ENCODE measurements at regions not wholly inside any gene's neighbourhood (a gene's known extent, or its start where the extent isn't known, plus 50 kb on each side); places are given as distances from the start of the nearest gene placed in this dataset.
"Not testable (repeated sequence)": the region's sequence is repeated elsewhere in the genome, so short reads cannot be mapped to it uniquely, and the experiment has no call there.

DNA sequence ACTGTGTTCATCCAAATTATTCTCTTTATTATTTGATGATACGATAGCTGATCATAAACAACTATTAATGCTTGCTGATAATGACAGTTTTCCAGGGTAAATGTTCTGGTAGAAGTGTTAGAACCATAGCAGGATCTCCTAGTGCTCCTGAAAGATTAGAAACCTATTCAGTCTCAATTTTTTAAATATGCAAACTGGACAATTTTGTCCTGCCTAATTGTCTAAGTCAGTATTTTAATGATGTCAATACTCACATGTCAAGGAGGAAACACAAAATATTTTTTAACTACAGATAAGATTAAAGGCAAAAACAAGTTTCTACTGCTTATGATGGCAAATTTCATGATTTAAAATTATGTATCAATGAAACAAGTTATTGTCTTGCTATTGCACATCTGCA is 233.9 kb downstream of the RFPL4B start:
- no peak for DNase-seq

DNA sequence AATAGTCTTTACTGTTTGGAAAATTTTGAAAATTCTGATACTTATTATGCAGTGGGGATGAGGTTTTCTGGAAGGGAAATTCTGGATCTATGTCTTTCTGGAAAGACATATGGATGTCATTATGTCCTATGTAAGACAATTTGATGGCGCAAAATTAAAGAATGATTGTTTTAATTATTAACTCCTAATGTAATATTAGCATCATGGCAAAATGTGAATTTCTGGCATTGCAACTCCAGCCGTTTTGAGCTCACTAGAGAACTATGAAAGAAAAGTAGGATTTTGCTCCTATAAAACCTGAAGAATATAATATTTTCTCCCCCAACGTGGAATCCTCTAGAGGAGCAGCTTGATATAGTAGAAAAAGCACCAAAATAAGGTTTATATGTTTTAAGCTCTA is 243.2 kb downstream of the RFPL4B start:
- DNase-seq = no peak

DNA sequence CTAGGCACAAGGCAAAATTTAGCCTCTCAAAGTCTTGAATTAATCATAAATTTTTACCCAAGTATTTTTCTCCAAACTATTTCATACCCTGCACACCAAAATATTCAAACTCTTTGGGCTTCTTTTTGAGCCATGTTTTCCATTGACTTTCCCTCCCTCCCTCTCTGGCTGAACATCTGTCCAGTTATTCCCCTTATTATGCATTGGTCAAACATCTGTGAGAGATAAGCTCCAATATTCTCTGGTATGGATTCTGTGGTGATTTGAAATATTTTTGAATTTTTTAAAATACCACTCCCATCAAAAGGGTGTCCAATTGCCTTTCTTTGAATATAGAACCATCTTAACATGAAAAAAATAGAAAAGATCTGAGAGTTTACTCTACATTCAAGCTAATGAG is 244.2 kb downstream of the RFPL4B start:
- no peak for DNase-seq

DNA sequence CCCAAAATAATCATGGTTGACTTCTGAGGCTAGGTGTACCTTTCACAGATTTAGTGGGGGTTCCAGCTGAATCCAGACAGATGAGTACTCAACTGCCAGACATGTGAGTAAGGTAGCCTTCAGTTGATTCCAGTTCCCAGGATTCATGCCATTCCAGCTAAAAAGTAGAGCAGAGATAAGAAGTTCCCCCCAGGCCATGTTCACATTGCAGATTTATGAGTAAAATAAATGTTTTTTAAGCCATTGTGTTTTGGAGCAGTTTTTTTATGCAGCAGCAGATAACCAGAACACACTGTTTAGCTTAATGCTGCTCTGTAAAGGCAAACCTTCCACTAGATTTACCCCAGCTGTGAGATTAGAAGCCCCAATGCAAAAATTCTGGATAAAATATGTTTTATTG is 245.0 kb downstream of the RFPL4B start:
- no peak for DNase-seq

DNA sequence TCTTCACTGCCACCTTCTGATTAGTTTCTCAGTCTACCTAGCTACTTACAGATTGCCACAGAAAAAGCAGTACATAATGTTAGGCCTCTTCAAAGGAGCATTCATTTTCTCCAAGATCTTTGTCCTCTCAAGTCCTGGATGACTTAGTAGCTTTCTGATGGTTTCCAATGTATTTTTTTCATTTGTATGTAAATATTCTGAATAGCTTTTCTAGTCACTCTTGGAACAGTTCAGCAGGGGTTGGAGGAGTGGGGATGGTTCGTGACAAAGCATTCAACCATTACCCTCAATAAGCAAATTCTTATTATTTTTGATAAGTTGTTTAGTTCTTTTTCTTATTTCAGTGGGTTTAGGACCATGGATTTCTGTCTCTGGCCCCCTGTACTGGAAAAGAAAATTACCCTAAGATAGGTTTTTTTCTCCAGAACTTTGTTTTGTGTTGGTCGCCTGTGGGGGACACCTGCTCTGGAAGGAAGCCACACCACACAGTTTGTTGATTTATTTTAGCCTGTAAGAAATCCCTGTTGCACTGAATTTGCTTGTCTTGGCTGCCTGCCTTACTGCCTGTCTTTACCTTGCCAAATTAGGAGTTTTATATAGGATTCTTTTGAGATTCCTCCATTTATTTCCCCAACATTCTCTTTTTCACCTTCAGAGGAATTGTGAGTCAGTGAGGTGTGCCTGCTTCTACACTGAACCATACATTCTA is 247.9 kb downstream of the RFPL4B start:
- no peak for DNase-seq

DNA sequence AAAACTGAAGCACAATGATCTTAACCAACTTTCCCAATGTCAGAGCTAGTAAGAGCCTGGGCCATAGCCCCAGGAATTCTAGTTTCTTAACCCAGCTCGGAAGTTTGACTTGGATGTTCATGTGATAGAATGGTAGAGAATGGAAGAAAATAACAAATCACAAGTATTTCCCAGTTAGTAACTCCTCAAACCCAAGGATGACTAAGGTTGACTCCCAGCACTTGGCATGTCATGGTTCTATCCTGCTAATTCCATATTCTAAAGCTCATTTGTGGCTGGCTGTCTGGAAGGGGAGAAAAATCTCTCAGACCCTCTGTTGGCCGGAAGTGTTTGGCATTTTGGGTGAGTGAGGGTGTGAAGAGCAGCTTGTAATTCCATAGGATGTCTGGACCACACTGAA is 248.7 kb downstream of the RFPL4B start:
- no peak for DNase-seq

DNA sequence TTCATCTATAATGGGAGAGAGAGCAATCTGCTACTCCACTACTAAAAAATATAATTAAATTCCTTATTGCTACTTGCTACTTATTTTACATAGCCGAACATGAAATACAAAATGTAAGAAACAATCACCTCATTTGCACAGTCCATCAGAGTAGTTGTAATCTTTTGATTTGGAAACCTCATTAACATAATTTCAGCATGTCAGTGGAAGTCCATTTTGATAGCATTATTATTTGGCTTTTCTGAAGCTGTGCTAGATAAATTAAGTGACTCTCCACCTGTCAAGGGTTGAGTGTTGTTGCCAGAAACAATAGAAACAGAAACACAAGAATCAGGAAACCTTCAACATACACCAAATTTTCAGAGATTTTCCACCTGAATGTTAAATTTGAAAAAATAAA is 250.0 kb downstream of the RFPL4B start:
- no peak for DNase-seq

DNA sequence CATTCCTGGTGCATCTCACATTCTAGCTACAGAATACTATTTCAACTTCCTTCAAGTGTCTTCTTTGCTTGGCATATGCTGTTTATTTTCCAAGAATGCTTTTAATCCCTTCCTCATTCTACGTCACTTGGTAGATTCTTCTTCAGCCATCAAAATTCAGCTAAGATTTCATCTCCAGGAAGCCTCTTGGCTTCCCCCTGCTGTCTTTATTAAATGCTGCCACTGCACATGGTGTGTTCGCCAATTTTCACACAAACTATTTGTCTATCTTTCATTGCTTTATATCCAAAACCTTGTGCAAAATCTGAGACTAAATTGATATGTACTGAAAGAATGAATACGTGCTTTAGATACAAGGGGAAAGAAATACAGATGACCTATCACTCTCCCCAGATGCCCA is 253.0 kb downstream of the RFPL4B start:
- no peak for DNase-seq

DNA sequence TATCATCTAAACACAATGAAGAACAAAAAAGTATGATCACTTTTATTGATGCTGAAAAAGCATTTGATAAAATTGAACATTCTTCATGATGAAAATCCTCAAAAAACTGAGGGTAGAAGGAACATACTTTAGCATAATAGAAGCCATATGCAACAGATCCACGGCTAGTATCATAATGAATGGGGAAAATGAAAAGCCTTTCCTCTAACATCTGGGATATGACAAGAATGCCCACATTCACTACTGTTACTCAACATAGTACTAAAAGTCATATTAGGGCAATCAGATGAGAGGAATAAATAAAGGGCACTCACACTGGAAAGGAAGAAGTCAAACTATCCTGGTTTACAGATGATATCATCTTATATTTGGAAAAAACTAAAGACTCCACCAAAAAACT is 256.6 kb downstream of the RFPL4B start:
- DNase-seq = no peak

DNA sequence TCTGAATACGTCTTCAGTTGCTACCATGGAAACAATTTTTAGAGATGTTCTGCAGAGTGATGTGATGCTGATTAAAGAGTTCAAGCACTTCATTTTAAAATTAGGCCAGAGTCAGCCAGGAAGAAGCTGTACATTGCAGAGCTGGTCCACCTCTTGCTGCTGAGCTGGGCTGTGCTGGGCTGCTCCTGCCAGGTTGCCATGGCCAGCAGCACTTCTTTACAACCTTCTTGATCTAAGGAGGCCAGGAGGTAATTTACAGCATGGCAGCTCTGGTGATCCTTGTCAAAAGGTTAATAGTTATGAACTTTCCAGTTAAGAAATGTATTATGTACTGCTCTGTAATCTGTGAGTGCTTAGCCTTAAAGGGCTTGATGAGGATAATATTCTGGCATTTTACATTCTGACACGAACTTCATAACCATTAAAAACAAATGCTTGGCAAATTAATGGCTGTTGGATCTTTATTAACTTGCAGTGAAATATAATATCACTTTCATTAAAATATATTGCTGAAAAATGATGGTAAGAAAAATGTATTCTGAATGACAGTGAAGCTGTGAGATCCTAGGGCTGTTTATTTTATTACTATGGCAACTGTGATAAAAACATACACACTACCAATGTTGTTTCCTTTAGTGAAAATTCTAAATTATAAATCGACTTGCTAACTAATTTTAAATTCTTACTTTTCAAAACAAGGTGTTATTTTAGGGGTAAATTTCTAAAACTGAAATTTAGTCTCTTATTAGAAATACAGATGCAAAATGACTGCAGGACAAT is 259.7 kb downstream of the RFPL4B start:
- no peak for DNase-seq

DNA sequence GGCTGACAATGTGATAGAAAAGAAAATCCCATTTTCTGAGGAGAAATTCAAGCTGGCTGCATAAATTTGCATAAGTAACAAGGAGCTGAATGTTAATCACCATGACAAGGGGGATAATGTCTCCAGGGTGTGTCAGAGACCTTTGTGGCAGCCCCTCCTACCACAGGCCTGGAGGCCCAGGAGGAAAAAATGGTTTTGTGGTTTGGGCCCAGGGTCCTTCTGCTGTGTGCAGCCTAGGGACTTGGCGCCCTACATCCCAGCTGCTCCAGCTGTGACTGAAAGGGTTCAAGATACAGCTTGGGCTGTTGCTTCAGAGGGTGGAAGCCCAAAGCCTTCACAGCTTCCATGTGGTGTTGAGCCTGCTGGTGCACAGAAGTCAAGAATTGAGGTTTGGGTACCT is 261.8 kb downstream of the RFPL4B start:
- not testable (repeated sequence) for DNase-seq

DNA sequence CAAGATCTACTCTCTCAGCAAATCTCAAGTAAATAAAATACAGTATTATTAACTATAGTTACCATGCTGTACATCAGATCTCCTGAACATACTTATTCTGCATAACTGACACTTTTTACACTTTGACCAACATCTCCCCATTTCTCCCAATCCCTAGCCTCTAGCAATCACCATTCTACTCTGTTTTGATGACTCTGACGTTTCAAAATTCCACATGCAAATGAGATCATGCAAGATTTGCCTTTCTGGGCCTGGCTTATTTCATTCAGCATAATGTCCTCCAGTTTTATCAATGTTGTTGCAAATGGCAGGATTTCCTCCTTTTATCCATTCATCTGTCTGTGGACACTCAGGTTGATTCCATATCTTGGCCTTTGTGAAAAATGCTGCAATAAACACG is 266.3 kb downstream of the RFPL4B start:
- DNase-seq = no peak

DNA sequence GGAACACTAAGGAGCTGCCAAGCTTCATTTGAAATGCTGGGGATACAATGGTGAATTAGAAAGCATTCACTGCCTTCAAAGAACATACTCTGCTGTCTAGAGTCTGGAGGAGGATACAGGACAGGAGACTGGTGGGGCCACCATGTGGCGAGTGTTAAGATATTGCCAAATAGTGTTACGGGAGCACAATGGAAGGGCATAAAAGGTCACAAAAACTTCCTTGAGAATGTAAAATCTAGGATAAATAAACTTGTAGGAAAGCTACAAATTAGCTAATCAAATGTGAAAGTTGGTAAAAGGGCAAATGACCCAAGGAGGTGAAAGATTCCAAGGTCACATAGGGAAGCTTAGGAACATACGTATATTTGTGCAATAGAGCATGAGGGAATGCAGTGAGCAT is 271.7 kb downstream of the RFPL4B start:
- DNase-seq = peak in 2 of 14 donors; percentile 2

DNA sequence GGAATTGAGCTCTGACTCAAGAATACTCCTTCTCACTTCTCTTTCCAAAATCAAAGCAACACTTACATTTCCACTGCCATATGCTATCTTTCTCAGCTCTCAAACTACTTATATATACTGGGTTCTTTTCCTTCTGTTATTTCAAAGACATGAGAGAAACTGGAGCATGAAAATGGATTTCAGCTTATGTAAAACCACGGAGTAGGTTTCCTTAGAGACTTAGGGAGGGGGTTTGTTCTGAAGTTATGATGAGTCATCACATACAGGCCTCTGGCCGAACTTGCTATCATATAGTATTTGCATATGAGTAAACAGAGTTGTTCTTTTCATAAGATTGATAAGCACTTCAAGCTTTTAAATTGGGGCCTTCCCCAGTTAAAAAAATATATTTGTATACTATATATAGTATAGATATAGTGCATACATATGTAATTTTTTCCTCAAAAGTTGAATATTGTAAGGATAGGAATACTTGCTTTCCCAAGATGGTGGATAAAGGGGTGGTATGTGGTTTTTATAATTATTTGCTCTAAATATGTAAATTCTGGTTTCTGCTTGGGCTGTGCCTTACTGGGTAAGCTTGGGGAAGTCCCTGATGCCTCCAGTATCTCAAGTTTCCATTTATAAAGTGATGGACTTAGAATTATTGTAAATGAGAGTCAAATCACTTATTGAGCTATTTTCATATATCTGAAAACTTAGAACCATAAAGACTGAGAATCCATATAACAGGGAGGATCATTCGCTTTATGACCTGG is 273.9 kb downstream of the RFPL4B start:
- no peak for DNase-seq

DNA sequence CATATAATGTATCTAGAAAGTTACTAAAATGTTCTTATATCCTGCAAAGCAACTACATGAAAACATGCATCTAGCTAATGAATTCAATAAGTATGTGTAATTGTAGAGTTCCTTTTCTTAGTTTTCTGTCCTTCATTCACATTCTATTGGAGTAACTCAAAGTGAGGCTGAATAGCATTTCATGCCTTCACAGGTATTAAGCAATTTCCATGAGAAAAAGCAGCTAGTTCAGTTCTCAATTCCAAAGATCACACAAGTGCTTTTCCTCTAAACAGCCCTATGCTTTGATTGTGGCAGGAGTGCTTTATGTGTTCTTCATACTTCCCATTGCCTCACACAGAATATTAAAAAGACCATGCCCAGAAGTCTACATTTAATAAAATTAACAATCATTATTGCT is 274.9 kb downstream of the RFPL4B start:
- no peak for DNase-seq

DNA sequence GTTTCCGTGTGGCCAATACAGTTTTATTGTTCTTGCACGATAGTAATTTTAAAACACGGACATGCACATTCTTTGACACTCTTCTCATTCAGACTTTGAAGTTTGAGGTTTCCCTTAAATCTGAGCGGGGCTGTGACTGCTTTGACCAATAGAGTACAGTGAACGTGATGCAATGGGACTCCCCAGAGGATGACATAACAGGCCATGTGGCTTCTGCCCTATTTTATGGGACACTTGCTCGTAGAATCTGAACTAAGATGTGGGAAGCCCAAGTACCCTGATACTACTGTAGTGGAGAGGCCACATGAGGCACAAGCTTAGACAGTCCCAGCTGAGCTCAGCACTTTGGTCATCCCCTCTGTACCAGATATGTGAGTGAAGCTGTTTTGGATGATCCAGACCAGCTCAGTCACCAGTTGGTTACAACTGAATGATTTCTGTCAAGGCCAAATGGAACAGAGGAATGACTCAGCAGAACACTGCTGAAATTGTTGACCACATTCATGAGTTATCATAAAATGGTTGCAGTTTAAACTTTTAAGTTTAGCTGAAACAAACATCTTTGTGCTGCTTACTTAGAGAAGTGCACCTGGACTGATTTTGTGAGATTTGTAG is 279.4 kb downstream of the RFPL4B start:
- DNase-seq = no peak

DNA sequence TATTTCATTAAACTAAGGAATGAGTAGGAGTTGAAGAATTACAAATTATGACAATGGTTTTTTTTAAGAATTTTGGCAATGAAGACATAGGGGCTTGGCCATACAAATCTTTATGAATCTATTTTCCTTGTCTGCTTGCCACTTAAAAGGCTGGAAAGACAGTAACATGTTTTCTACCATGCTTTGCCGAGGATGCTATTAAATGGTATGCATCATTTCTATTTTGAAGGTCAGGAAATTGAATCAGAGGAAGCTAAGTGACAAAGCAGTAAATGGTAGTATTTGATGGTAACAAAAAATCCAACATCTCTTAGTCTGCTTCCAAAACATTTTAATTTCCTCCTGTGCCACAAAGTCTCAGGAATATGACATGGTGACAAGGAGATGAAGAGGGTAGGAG is 287.2 kb downstream of the RFPL4B start:
- no peak for DNase-seq

DNA sequence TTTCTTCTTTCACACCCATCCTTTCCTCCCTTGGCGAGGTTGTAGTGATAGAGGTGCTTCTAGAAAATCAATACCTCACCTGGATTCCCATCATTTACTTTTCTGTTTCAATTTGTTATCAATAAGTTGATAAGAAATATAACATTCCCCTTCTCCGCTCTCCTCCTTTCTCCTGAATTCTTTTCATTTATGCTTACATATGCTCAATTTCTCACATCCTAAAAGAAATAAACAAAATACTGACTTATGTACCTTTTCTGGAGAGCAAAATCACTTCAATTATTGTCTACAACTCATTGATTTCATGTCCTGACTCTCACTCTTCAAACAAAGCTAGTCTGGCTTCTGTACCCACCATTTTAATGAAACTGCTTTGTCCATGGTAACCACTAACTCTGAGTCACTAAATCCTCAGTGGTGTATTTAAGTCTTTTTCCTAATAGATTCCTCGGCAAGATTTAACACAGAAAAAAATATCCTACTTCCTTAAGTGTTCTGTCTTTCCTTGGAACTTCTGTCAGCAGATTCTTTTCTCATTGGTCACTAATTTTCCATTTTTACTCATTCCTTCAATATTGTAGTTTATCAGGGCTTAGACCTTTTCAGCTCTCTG is 289.6 kb downstream of the RFPL4B start:
- no peak for DNase-seq

DNA sequence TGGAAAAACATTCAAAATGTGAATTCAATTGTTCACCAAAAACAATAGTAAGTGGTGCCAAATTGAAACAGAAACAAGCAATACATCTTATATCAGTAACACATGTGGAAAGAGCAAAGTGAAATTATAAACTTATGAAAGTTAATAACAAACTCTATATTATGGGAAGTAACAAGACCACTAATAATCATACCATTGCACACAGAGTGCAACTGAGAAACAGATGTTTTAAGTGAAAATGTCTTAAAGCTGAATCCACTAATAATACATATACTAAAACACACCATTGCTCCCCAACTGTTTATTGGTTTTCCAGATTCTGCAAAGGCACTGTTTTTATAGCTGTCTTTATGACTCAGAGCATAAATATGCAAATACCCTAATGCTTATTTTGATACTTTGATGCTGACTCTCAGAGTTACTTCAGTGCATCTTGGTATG is 292.3 kb downstream of the RFPL4B start:
- no peak for DNase-seq

DNA sequence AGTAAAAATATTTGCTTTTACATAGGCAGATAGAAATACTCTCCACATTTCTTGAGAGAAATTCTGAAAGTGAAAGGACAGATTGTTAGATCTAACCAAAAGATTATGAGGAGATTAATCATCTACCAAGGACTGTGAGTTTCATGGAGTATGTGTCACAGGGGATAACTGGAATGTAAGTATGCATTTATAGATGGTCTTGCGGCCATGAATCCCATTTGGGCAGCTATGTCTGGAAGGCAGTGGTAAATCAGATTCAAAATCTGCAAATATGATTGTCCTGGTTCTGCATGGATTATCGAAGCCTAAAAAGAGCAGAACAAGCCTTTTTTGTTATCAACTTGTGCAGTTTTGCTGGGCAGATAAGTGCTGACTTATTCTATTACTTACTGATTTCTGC is 293.8 kb downstream of the RFPL4B start:
- DNase-seq = no peak

DNA sequence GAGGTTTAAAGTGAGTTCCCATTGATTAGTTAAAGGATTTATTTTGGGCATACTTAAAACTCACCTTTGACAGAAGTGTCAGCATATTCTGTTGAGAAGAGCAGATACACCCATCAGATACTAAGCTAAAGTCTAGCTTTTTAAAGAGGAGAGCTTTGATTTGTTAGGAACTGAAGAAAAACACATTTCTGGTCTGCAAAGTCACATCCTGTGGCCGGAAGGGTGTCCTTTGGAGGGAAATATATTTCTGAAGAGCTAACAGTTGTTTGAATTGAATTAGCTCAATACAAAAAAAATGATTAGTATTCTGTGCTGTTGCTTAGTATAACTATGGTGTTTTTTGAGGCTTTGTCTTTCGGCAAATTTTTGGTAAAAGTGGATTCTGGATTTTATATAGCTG is 302.7 kb downstream of the RFPL4B start:
- DNase-seq = no peak

DNA sequence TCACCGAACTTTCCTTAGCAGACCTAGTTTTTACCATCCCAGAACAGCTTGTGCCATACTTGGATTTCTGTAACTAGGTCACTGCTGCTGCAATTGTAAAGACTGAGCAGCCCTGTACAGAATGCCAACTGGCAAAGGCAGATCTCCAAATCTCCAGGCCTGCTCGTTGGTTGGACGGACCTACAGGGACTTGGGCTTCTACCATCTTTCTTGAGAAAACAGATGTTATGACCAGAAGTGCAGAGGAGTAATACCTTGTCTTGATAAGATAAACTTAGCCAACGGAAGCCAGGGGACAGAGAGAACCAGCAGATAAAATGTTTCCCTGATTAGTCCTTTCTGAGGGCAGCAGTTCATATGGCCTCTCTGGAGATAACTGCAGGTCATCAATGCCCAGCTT is 304.1 kb downstream of the RFPL4B start:
- DNase-seq = peak in 6 of 14 donors; percentile 11 to 50 (median 19)

DNA sequence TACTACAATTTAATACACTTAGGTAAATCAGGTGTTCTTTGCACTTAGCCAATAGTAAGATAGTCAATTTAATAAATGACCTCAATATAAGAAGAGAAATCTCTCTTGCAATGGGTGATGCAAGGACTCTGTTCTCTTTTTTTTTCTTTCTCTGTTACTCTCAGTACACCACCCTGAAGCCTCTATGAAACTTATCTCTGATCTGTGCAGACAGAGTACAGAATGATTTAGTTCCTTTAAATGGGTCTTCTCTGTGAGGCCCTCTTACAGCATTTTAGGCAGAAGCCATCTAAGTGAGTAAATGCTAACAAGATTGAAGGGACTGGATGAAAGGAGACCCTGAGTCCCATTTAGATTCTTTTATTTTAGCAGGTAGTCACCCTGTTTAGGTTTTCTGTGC is 312.8 kb downstream of the RFPL4B start:
- no peak for DNase-seq

All from C1 segment of cervical spinal cord (tissue), 14 donors.